Brain microvascular endothelial cell (primary cell): ENCODE measurements at regions not wholly inside any gene's neighbourhood (a gene's known extent, or its start where the extent isn't known, plus 50 kb on each side); places are given as distances from the start of the nearest gene placed in this dataset.

ENCODE experiments used
- DNase-seq: peaks from one replicate; pipeline ENCODE4 v3.0.0-alpha.2; 2020
- H3K27ac ChIP-seq: fragments of 250-450 bp; sonication (Bioruptor Pico); 2 replicates; pipeline ENCODE4 v1.5.1; 2020; ENCODE audit warnings: mild to moderate bottlenecking, moderate library complexity
- H3K27me3 ChIP-seq: fragments of 250-450 bp; sonication (Bioruptor Pico); replicated peaks from 2 replicates; pipeline ENCODE4 v1.5.1; 2020; ENCODE audit warnings: mild to moderate bottlenecking
- H3K36me3 ChIP-seq: fragments of 250-450 bp; sonication (Bioruptor Pico); replicated peaks from 2 replicates; pipeline ENCODE4 v1.5.1; 2020; ENCODE audit warnings: mild to moderate bottlenecking
- H3K4me3 ChIP-seq: 2 replicates; pipeline ENCODE4 v1.5.1; 2011; ENCODE audit warnings: low read depth, mild to moderate bottlenecking, control low read depth, low read length, moderate library complexity
- in situ Hi-C: cut with HindIII; loops from 2 replicates; pipeline ENCODE4 v1.10.0; 2017; ENCODE audit warnings: low sequenced_read_pairs, low pct_ligation_motif_present
- TF ChIP-seq, protein P1 (sequence below): IDR thresholded peaks from 2 replicates; pipeline ENCODE4 v1.5.1; 2011; ENCODE audit warnings: low read depth, mild to moderate bottlenecking, moderate library complexity, low read length, control low read depth, inconsistent platforms; ENCODE audit errors: missing control alignments

- Histone ChIP-seq H3K27me3 (no peaks in the 10 kb centered on the region), H3K27ac (no peak overlapping the region), H3K4me3 (no peak overlapping the region), H3K36me3 (no peaks in the 10 kb centered on the region)
- no peak for DNase-seq
- TF ChIP-seq, protein P1, sequence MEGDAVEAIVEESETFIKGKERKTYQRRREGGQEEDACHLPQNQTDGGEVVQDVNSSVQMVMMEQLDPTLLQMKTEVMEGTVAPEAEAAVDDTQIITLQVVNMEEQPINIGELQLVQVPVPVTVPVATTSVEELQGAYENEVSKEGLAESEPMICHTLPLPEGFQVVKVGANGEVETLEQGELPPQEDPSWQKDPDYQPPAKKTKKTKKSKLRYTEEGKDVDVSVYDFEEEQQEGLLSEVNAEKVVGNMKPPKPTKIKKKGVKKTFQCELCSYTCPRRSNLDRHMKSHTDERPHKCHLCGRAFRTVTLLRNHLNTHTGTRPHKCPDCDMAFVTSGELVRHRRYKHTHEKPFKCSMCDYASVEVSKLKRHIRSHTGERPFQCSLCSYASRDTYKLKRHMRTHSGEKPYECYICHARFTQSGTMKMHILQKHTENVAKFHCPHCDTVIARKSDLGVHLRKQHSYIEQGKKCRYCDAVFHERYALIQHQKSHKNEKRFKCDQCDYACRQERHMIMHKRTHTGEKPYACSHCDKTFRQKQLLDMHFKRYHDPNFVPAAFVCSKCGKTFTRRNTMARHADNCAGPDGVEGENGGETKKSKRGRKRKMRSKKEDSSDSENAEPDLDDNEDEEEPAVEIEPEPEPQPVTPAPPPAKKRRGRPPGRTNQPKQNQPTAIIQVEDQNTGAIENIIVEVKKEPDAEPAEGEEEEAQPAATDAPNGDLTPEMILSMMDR, result no peak
- in situ Hi-C loops, result no loop called here
Measured at GRCh38 chr13:58991826-58992477, 1171.8 kb downstream of the DIAPH3 start.

DNA sequence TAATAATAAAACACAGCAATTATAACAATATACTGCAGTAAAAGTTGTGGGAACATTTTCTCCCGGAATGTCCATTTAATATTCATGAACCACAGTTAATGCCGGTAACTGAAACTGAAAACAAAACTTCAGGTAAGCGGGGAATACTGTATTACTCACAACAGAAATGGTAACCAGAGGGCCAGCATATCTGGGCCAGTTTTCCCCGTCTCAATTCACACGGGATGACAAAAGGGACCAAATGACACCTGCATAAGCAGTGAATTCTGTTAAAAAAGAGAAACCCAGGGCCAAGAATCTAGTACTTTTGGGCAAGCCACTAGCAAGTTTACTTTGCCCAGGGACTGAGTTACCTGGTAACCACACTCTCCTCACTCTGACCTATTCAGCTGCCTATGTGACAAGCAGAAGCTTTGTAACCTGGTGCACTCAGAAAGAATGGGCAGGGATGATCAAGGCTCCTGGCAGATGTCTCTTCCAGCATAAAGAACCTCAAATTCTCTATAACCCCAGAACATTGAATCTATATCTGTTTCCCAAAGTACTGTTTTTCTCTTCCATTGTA lies 1171.2 kb downstream of the DIAPH3 start:
- Histone ChIP-seq H3K4me3 (no peak overlapping the region), H3K27me3 (no peaks in the 10 kb centered on the region), H3K36me3 (no peaks in the 10 kb centered on the region), H3K27ac (no peak overlapping the region)
- in situ Hi-C loops, result no loop called here
- TF ChIP-seq, protein P1, result no peak
- DNase-seq, result no peak

- H3K4me3 ChIP-seq, result no peak overlapping the region
- no peaks in the 10 kb centered on the region for H3K27me3 ChIP-seq
- H3K36me3 ChIP-seq, result no peaks in the 10 kb centered on the region
- in situ Hi-C loops, result no loop called here
- TF ChIP-seq, protein P1, result no peak
- no peak overlapping the region for H3K27ac ChIP-seq
- DNase-seq, result no peak
Measured at GRCh38 chr13:58994077-58994476, 1169.7 kb downstream of the DIAPH3 start.

DNA sequence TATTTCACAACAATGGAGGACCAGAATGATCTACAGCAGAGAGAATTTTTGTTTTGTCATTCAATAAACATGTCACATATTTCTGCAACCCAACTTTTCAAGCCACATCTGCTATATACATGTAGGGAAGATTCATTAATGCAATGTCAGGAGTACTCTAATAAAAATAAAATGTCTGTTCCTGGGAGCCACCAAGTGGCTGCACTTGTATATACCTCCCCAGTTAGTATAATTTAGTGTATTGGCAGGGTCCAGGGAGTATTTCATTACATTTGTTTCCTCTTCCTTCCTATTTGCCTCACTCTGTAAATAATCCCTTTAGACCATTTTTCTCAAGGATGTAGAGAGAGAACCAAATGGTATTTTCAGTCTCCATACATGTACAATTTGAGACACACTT lies 1169.0 kb downstream of the DIAPH3 start:
- Histone ChIP-seq H3K27ac (no peak overlapping the region), H3K27me3 (no peaks in the 10 kb centered on the region), H3K4me3 (no peak overlapping the region), H3K36me3 (no peaks in the 10 kb centered on the region)
- TF ChIP-seq, protein P1, result peak; percentile 31
- in situ Hi-C loops, result no loop called here
- DNase-seq, result no peak

DNA sequence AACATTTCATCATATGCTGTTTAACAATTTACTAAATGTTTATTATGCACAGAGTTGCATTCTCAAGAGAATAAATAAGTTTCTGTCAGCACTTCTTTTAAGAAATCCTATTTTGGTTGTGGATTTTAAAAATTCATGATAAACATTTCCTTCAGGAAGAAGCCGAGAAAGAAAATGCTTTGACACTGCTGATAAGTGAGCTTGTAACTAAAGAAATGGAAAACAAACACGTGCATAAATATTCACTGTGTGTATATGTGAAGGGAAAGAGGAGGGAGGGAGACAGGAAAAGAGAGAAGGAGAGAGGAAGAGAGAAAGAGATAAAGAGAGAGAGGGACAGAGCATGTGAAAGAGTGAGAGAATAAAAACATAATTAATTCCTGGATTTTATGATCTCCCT lies 1165.0 kb downstream of the DIAPH3 start:
- in situ Hi-C loops, result no loop called here

More for the DNA sequence above, 1165.0 kb downstream of the DIAPH3 start:
- TF ChIP-seq, protein P1, result no peak
- Histone ChIP-seq H3K36me3 (no peaks in the 10 kb centered on the region), H3K27me3 (no peaks in the 10 kb centered on the region), H3K4me3 (no peak overlapping the region), H3K27ac (no peak overlapping the region)
- no peak for DNase-seq
